Right kidney (tissue), 1 donor: ENCODE measurements at regions not wholly inside any gene's neighbourhood (a gene's known extent, or its start where the extent isn't known, plus 50 kb on each side); places are given as distances from the start of the nearest gene placed in this dataset.
"Not testable (repeated sequence)": the region's sequence is repeated elsewhere in the genome, so short reads cannot be mapped to it uniquely, and the experiment has no call there.

Experiments
- DNase-seq: peaks from one replicate; pipeline ENCODE4 v3.0.0-alpha.2; 2016

GRCh38 chr1:191022856-191023255 lies 545.2 kb upstream of the BRINP3 start:
- DNase-seq: no peak

GRCh38 chr1:191025896-191026642 lies 548.4 kb upstream of the BRINP3 start:
- DNase-seq: no peak

- no peak for DNase-seq
Measured at GRCh38 chr1:191026828-191027227, 549.2 kb upstream of the BRINP3 start.

- no peak for DNase-seq
Measured at GRCh38 chr1:191034132-191034531, 556.5 kb upstream of the BRINP3 start.

- no peak for DNase-seq
Measured at GRCh38 chr1:191043066-191043465, 565.4 kb upstream of the BRINP3 start.

GRCh38 chr1:191049781-191050180 lies 572.1 kb upstream of the BRINP3 start:
- no peak for DNase-seq

GRCh38 chr1:191052888-191053287 lies 575.2 kb upstream of the BRINP3 start:
- DNase-seq: no peak

GRCh38 chr1:191065346-191065745 lies 587.7 kb upstream of the BRINP3 start:
- DNase-seq: no peak

GRCh38 chr1:191065771-191066170 lies 588.1 kb upstream of the BRINP3 start:
- no peak for DNase-seq

GRCh38 chr1:191074881-191075280 lies 597.2 kb upstream of the BRINP3 start:
- no peak for DNase-seq

GRCh38 chr1:191083090-191083489 lies 605.4 kb upstream of the BRINP3 start:
- not testable (repeated sequence) for DNase-seq

- DNase-seq: no peak
Measured at GRCh38 chr1:191085121-191085520, 607.5 kb upstream of the BRINP3 start.

- DNase-seq: no peak
Measured at GRCh38 chr1:191086910-191087309, 609.2 kb upstream of the BRINP3 start.

GRCh38 chr1:191096405-191096804 lies 618.7 kb upstream of the BRINP3 start:
- DNase-seq: no peak

GRCh38 chr1:191099696-191100095 lies 622.0 kb upstream of the BRINP3 start:
- no peak for DNase-seq

GRCh38 chr1:191101960-191102359 lies 624.3 kb upstream of the BRINP3 start:
- DNase-seq: no peak

GRCh38 chr1:191125950-191126349 lies 648.3 kb upstream of the BRINP3 start:
- no peak for DNase-seq

- no peak for DNase-seq
Measured at GRCh38 chr1:191134796-191135195, 657.1 kb upstream of the BRINP3 start.

- no peak for DNase-seq
Measured at GRCh38 chr1:191140038-191140437, 662.4 kb upstream of the BRINP3 start.

GRCh38 chr1:191142748-191143147 lies 665.1 kb upstream of the BRINP3 start:
- DNase-seq: no peak

- no peak for DNase-seq
Measured at GRCh38 chr1:191145834-191146233, 668.2 kb upstream of the BRINP3 start.

GRCh38 chr1:191151321-191151807 lies 673.7 kb upstream of the BRINP3 start:
- no peak for DNase-seq

GRCh38 chr1:191152776-191153175 lies 675.1 kb upstream of the BRINP3 start:
- DNase-seq: no peak

GRCh38 chr1:191155178-191155577 lies 677.5 kb upstream of the BRINP3 start:
- DNase-seq: no peak

- DNase-seq: no peak
Measured at GRCh38 chr1:191160837-191161236, 683.2 kb upstream of the BRINP3 start.
